MCF 10A (cell line): ENCODE measurements at regions not wholly inside any gene's neighbourhood (a gene's known extent, or its start where the extent isn't known, plus 50 kb on each side); places are given as distances from the start of the nearest gene placed in this dataset.

ENCODE experiments used
- BruUV-seq: library from RNA; stranded (reverse); fragments of 400-500 nt; replicated peaks from 2 replicates; lab custom pipeline; 2021; lab: Mats Ljungman, UMichigan
- CTCF ChIA-PET: fragments of 300-600 bp; sonication (Branson Sonifier 250); formaldehyde crosslinking; extraction: SDS; loops from one replicate; lab custom pipeline; 2021; ENCODE audit warnings: antibody characterized with exemption, inconsistent platforms; lab: Yijun Ruan, JAX
- POLR2A ChIA-PET: fragments of 300-600, 350-650 bp; sonication (Branson Sonifier 250); formaldehyde crosslinking; extraction: SDS; loops from one replicate; lab custom pipeline; 2020; ENCODE audit warnings: antibody characterized with exemption, inconsistent platforms; lab: Yijun Ruan, JAX
- DNase-seq: peaks from one replicate; pipeline ENCODE4 v3.0.0-alpha.2; 2018; ENCODE audit not compliant: unreplicated experiment
- H3K27ac Mint-ChIP-seq: one replicate; pipeline ENCODE4 v1.8.0; 2022; ENCODE audit warnings: mild to moderate bottlenecking, low read depth, mixed read lengths; ENCODE audit not compliant: unreplicated experiment
- H3K27me3 Mint-ChIP-seq: one replicate; pipeline ENCODE4 v1.8.0; 2022; ENCODE audit warnings: mixed read lengths; ENCODE audit not compliant: insufficient read depth, unreplicated experiment
- H3K36me3 Mint-ChIP-seq: one replicate; pipeline ENCODE4 v1.8.0; 2022; ENCODE audit warnings: mild to moderate bottlenecking, moderate library complexity, mixed read lengths; ENCODE audit not compliant: insufficient read depth, unreplicated experiment
- H3K4me1 Mint-ChIP-seq: one replicate; pipeline ENCODE4 v1.8.0; 2022; ENCODE audit warnings: mixed read lengths; ENCODE audit not compliant: insufficient read depth, unreplicated experiment
- H3K4me3 Mint-ChIP-seq: one replicate; pipeline ENCODE4 v1.8.0; 2022; ENCODE audit warnings: mild to moderate bottlenecking, moderate library complexity, mixed read lengths; ENCODE audit not compliant: unreplicated experiment
- H3K9me3 Mint-ChIP-seq: one replicate; pipeline ENCODE4 v1.8.0; 2022; ENCODE audit warnings: mixed read lengths; ENCODE audit not compliant: unreplicated experiment
- intact Hi-C: fragments of 100-400 bp; cut with micrococcal nuclease; formaldehyde crosslinking; loops from 2 replicates; pipeline ENCODE4 v1.14.1; 2022
- TF ChIP-seq, protein P1 (sequence below): fragments of 200-600 bp; IDR thresholded peaks from one replicate; pipeline ENCODE4 v1.8.0; 2022; ENCODE audit warnings: antibody characterized with exemption, mild to moderate bottlenecking; ENCODE audit not compliant: unreplicated experiment

DNA sequence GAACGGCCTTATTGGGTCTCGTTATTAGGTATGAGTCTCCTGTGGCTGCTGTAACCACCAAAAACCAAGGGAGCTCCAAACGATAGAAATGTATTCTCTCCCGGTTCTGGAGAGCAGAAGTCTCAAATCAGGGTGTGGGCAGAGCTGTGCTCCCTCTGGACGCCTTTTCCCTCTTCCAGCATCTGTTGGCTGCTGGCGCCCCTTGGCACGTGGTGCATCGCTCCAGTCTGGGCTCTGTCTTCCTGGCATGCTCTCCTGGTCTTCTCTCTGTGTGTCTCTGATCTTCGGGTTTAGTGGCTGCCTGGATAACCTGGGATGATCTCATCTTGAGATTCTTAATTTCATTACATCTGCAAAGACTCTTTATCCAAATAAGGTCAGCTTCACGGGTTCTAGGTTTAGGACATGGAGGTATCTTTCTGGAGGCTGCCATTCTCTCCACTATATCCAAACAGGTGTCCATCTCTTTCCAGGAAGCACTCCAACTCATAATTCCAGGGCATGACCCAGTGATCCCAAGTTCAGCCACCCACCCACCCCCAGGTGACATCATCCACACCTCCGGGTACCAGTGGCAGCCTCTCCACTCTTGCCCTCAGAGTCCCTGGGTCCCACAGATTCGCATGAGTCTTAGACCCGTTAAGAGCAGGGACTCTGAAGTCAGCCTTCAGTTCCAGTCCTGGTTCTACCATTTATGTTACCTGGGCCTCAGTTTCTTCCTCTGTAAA lies 145.5 kb upstream of the FOXF1 start:
- H3K27me3 Mint-ChIP-seq = no peaks in the 10 kb centered on the region
- ChIA-PET POLR2A (no interaction called here), CTCF (interaction anchor here (0.5 to 0.6 kb wide), 2 partner anchors 12 to 165 kb away, joined by 3 read pairs; no protein-coding TSS in a partner anchor)
- no peak overlapping the region for H3K4me3 Mint-ChIP-seq
- TF ChIP-seq, protein P1, sequence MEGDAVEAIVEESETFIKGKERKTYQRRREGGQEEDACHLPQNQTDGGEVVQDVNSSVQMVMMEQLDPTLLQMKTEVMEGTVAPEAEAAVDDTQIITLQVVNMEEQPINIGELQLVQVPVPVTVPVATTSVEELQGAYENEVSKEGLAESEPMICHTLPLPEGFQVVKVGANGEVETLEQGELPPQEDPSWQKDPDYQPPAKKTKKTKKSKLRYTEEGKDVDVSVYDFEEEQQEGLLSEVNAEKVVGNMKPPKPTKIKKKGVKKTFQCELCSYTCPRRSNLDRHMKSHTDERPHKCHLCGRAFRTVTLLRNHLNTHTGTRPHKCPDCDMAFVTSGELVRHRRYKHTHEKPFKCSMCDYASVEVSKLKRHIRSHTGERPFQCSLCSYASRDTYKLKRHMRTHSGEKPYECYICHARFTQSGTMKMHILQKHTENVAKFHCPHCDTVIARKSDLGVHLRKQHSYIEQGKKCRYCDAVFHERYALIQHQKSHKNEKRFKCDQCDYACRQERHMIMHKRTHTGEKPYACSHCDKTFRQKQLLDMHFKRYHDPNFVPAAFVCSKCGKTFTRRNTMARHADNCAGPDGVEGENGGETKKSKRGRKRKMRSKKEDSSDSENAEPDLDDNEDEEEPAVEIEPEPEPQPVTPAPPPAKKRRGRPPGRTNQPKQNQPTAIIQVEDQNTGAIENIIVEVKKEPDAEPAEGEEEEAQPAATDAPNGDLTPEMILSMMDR = no peak
- BruUV-seq = no TSS peak
- H3K4me1 Mint-ChIP-seq = peaks cover 16% of the 10 kb centered on the region
- intact Hi-C loops = no loop called here
- H3K36me3 Mint-ChIP-seq = no peaks in the 10 kb centered on the region
- DNase-seq = no peak
- H3K27ac Mint-ChIP-seq = no peak overlapping the region
- no peaks in the 10 kb centered on the region for H3K9me3 Mint-ChIP-seq

DNA sequence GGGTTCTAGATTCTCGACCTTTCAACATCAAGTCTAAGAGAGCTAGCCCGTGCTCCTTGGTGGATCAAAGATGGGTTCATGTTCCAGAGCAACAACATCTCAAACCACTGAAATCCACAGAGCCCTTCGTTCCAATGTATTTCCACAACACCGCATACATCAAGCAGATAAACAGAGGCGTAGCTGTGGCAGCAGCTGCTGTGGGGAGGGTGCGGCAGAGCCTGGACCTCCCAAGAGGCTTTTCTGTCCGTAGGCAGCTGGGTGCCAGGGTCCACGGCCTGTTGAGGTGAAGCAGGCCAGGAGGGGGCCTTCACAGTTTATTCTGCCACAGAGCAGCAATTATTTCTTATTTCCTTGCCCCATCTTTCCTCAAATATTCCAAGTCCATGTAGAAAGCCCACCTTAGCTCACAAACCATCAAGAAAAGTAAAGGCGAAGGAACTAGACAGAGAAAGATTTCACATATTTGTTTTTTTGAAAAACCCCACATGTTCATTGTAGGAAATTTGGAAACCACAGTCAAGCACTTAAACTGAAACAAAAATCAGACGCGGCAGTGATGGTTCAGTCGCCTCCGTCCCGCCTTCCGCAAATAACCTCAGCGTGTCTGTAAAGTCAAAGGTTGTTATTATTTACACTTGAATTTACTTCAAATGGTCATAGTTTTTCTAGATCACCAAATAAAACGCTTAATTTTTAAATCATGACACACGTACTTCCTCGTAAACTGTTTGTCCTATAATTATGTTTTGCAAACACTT lies 144.6 kb upstream of the FOXF1 start:
- BruUV-seq = no TSS peak
- ChIA-PET POLR2A (no interaction called here), CTCF (interaction anchor here (0.6 to 0.9 kb wide), 2 partner anchors 11 to 154 kb away, joined by 3 read pairs; no protein-coding TSS in a partner anchor)
- no peaks in the 10 kb centered on the region for H3K27me3 Mint-ChIP-seq
- H3K27ac Mint-ChIP-seq = no peak overlapping the region
- no peaks in the 10 kb centered on the region for H3K36me3 Mint-ChIP-seq
- TF ChIP-seq, protein P1 = no peak
- H3K4me3 Mint-ChIP-seq = no peak overlapping the region
- intact Hi-C loops = no loop called here
- no peaks in the 10 kb centered on the region for H3K9me3 Mint-ChIP-seq
- no peak for DNase-seq
- H3K4me1 Mint-ChIP-seq = peaks cover 16% of the 10 kb centered on the region

DNA sequence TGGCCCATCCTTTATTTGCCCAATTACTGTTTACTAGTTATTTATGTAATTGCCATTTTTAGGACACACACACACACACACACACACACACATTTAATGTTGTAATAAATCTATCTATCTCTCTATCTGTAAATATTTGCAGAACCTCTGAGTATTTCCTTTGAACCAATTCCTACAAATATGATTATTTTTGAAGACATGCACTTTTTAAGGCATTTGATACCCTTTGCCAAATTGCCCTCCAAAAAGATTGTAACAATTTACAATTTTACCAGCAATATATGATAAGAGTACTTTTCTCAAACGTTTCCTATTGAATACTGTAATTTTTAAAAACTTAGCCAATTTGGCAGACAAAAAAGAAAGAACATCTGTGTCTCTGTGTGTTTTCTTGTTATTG lies 143.8 kb upstream of the FOXF1 start:
- ChIA-PET CTCF (interaction anchor here (0.9 kb wide), 1 partner anchor 153 kb away, joined by 3 read pairs; no protein-coding TSS in a partner anchor), POLR2A (no interaction called here)
- Mint-ChIP-seq H3K4me3 (no peak overlapping the region), H3K27me3 (no peaks in the 10 kb centered on the region), H3K36me3 (no peaks in the 10 kb centered on the region), H3K9me3 (no peaks in the 10 kb centered on the region), H3K27ac (no peak overlapping the region), H3K4me1 (peaks cover 16% of the 10 kb centered on the region)
- no peak for DNase-seq
- BruUV-seq = no TSS peak
- intact Hi-C loops = no loop called here
- TF ChIP-seq, protein P1 = no peak

DNA sequence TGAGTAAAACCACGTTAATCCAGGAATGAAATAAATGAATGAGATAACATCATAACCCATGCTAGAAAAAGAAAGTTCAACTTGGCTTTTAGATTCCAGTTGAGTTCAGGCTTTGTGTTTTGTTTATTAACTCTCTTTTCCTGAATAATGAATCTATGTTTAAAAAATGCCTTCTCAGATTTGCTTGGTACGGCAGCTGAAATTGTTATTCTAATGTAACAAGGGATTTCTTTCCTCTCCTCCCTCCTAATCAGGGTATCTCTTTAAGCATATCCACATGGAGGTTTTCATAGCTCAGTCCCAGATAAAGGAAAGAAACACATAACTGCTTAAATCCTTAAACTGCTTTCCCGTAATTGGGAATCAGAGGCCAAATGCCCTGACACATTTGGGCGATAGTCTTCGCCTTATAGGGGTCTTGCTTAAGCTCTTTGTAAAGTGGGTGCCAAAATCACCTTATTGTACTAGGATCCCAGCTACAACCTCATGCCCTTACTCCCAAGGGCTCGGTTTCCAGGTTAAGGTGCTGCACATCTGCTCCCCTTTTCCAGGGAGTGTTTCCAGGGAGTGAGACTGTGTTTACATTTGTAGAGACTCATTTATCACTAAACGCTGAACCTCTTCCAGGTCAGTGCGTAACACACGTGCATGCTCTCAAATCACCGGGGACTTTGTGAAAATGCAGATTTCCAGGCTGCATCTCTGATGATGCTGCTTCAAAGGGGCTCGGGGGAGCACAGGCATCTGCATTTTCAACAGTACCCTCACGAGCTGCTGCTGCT lies 142.8 kb upstream of the FOXF1 start:
- no peaks in the 10 kb centered on the region for H3K9me3 Mint-ChIP-seq
- no peak overlapping the region for H3K27ac Mint-ChIP-seq
- ChIA-PET POLR2A (no interaction called here), CTCF (no interaction called here)
- DNase-seq = no peak
- intact Hi-C loops = no loop called here
- H3K4me3 Mint-ChIP-seq = no peak overlapping the region
- peaks cover 15% of the 10 kb centered on the region for H3K4me1 Mint-ChIP-seq
- BruUV-seq = no TSS peak
- H3K27me3 Mint-ChIP-seq = no peaks in the 10 kb centered on the region
- TF ChIP-seq, protein P1 = no peak
- H3K36me3 Mint-ChIP-seq = no peaks in the 10 kb centered on the region
